ENCODE measurements at regions not wholly inside any gene's neighbourhood (a gene's known extent, or its start where the extent isn't known, plus 50 kb on each side); places are given as distances from the start of the nearest gene placed in this dataset.

- WGBS = 86% methylated on average over 4 of the region's 4 CpGs
- no peaks in the 10 kb centered on the region for H3K27me3 ChIP-seq (ENCODE audit: insufficient read depth, low read length)
- H3K9ac ChIP-seq (ENCODE audit: low read depth, low read length) = no peak overlapping the region
- H3K27ac ChIP-seq (ENCODE audit: low read depth, low read length) = no peak overlapping the region
- H3K9me3 ChIP-seq (ENCODE audit: insufficient read depth, low read depth, low read length) = no peaks in the 10 kb centered on the region
- H3K4me1 ChIP-seq (ENCODE audit: insufficient read depth, low read length) = peaks cover 14% of the 10 kb centered on the region
- no peaks in the 10 kb centered on the region for H3K36me3 ChIP-seq (ENCODE audit: insufficient read depth, low read length)
- no peak overlapping the region for H3K4me3 ChIP-seq (ENCODE audit: low read length)
Observed at GRCh38 chr20:48238781-48239180, 453.5 kb upstream of the SULF2 start.

- no peaks in the 10 kb centered on the region for H3K9me3 ChIP-seq (ENCODE audit: insufficient read depth, low read depth, low read length)
- H3K36me3 ChIP-seq (ENCODE audit: insufficient read depth, low read length) = no peaks in the 10 kb centered on the region
- no peak overlapping the region for H3K27ac ChIP-seq (ENCODE audit: low read depth, low read length)
- 72% methylated on average over 3 of the region's 4 CpGs for WGBS
- no peak overlapping the region for H3K9ac ChIP-seq (ENCODE audit: low read depth, low read length)
- no peaks in the 10 kb centered on the region for H3K27me3 ChIP-seq (ENCODE audit: insufficient read depth, low read length)
- H3K4me3 ChIP-seq (ENCODE audit: low read length) = no peak overlapping the region
- H3K4me1 ChIP-seq (ENCODE audit: insufficient read depth, low read length) = peaks cover 14% of the 10 kb centered on the region
Observed at GRCh38 chr20:48238326-48238725, 453.0 kb upstream of the SULF2 start.

GRCh38 chr20:48236000-48236970 is 451.0 kb upstream of the SULF2 start:
- Histone ChIP-seq H3K9me3 (ENCODE audit: insufficient read depth, low read depth, low read length) (no peaks in the 10 kb centered on the region), H3K4me3 (ENCODE audit: low read length) (no peak overlapping the region), H3K9ac (ENCODE audit: low read depth, low read length) (no peak overlapping the region), H3K27me3 (ENCODE audit: insufficient read depth, low read length) (no peaks in the 10 kb centered on the region), H3K36me3 (ENCODE audit: insufficient read depth, low read length) (no peaks in the 10 kb centered on the region), H3K27ac (ENCODE audit: low read depth, low read length) (no peak overlapping the region), H3K4me1 (ENCODE audit: insufficient read depth, low read length) (peaks cover 14% of the 10 kb centered on the region)
- 89% methylated on average over 10 of the region's 10 CpGs for WGBS

- Histone ChIP-seq H3K4me3 (ENCODE audit: low read length) (no peak overlapping the region), H3K27me3 (ENCODE audit: insufficient read depth, low read length) (no peaks in the 10 kb centered on the region), H3K9ac (ENCODE audit: low read depth, low read length) (no peak overlapping the region), H3K9me3 (ENCODE audit: insufficient read depth, low read depth, low read length) (no peaks in the 10 kb centered on the region), H3K27ac (ENCODE audit: low read depth, low read length) (no peak overlapping the region), H3K4me1 (ENCODE audit: insufficient read depth, low read length) (peaks cover 14% of the 10 kb centered on the region), H3K36me3 (ENCODE audit: insufficient read depth, low read length) (no peaks in the 10 kb centered on the region)
- 95% methylated on average over 6 of the region's 6 CpGs for WGBS
Observed at GRCh38 chr20:48234951-48235350, 449.7 kb upstream of the SULF2 start.

GRCh38 chr20:48231253-48231930 is 446.1 kb upstream of the SULF2 start:
- H3K9me3 ChIP-seq (ENCODE audit: insufficient read depth, low read depth, low read length) = no peaks in the 10 kb centered on the region
- WGBS = 95% methylated on average over 4 of the region's 4 CpGs
- H3K9ac ChIP-seq (ENCODE audit: low read depth, low read length) = no peak overlapping the region
- no peak overlapping the region for H3K4me3 ChIP-seq (ENCODE audit: low read length)
- no peaks in the 10 kb centered on the region for H3K27me3 ChIP-seq (ENCODE audit: insufficient read depth, low read length)
- H3K27ac ChIP-seq (ENCODE audit: low read depth, low read length) = no peak overlapping the region
- no peaks in the 10 kb centered on the region for H3K36me3 ChIP-seq (ENCODE audit: insufficient read depth, low read length)
- H3K4me1 ChIP-seq (ENCODE audit: insufficient read depth, low read length) = peaks cover 7% of the 10 kb centered on the region

- WGBS = 82% methylated on average over 5 of the region's 5 CpGs
- Histone ChIP-seq H3K27me3 (ENCODE audit: insufficient read depth, low read length) (no peaks in the 10 kb centered on the region), H3K27ac (ENCODE audit: low read depth, low read length) (no peak overlapping the region), H3K36me3 (ENCODE audit: insufficient read depth, low read length) (no peaks in the 10 kb centered on the region), H3K4me3 (ENCODE audit: low read length) (no peak overlapping the region), H3K9ac (ENCODE audit: low read depth, low read length) (no peak overlapping the region), H3K9me3 (ENCODE audit: insufficient read depth, low read depth, low read length) (no peaks in the 10 kb centered on the region), H3K4me1 (ENCODE audit: insufficient read depth, low read length) (no peaks in the 10 kb centered on the region)
Observed at GRCh38 chr20:48230216-48230615, 444.9 kb upstream of the SULF2 start.

- Histone ChIP-seq H3K36me3 (ENCODE audit: insufficient read depth, low read length) (no peaks in the 10 kb centered on the region), H3K9ac (ENCODE audit: low read depth, low read length) (no peak overlapping the region), H3K27ac (ENCODE audit: low read depth, low read length) (no peak overlapping the region), H3K4me3 (ENCODE audit: low read length) (no peak overlapping the region), H3K4me1 (ENCODE audit: insufficient read depth, low read length) (no peaks in the 10 kb centered on the region), H3K27me3 (ENCODE audit: insufficient read depth, low read length) (no peaks in the 10 kb centered on the region), H3K9me3 (ENCODE audit: insufficient read depth, low read depth, low read length) (no peaks in the 10 kb centered on the region)
- WGBS = 96% methylated on average over 5 of the region's 5 CpGs
Observed at GRCh38 chr20:48227381-48227780, 442.1 kb upstream of the SULF2 start.

GRCh38 chr20:48226642-48227041 is 441.4 kb upstream of the SULF2 start:
- Histone ChIP-seq H3K9me3 (ENCODE audit: insufficient read depth, low read depth, low read length) (no peaks in the 10 kb centered on the region), H3K27ac (ENCODE audit: low read depth, low read length) (no peak overlapping the region), H3K4me1 (ENCODE audit: insufficient read depth, low read length) (no peaks in the 10 kb centered on the region), H3K9ac (ENCODE audit: low read depth, low read length) (no peak overlapping the region), H3K4me3 (ENCODE audit: low read length) (no peak overlapping the region), H3K27me3 (ENCODE audit: insufficient read depth, low read length) (no peaks in the 10 kb centered on the region), H3K36me3 (ENCODE audit: insufficient read depth, low read length) (no peaks in the 10 kb centered on the region)
- WGBS = 93% methylated on average over 5 of the region's 5 CpGs

GRCh38 chr20:48224533-48225050 is 439.3 kb upstream of the SULF2 start:
- H3K27me3 ChIP-seq (ENCODE audit: insufficient read depth, low read length) = no peaks in the 10 kb centered on the region
- H3K27ac ChIP-seq (ENCODE audit: low read depth, low read length) = no peak overlapping the region
- no peaks in the 10 kb centered on the region for H3K4me1 ChIP-seq (ENCODE audit: insufficient read depth, low read length)
- 90% methylated on average over 5 of the region's 6 CpGs for WGBS
- no peak overlapping the region for H3K9ac ChIP-seq (ENCODE audit: low read depth, low read length)
- H3K4me3 ChIP-seq (ENCODE audit: low read length) = no peak overlapping the region
- H3K9me3 ChIP-seq (ENCODE audit: insufficient read depth, low read depth, low read length) = no peaks in the 10 kb centered on the region
- H3K36me3 ChIP-seq (ENCODE audit: insufficient read depth, low read length) = no peaks in the 10 kb centered on the region

GRCh38 chr20:48223715-48224114 is 438.4 kb upstream of the SULF2 start:
- WGBS = 94% methylated on average over 14 of the region's 14 CpGs
- H3K9ac ChIP-seq (ENCODE audit: low read depth, low read length) = no peak overlapping the region
- no peak overlapping the region for H3K27ac ChIP-seq (ENCODE audit: low read depth, low read length)
- no peaks in the 10 kb centered on the region for H3K9me3 ChIP-seq (ENCODE audit: insufficient read depth, low read depth, low read length)
- H3K4me1 ChIP-seq (ENCODE audit: insufficient read depth, low read length) = no peaks in the 10 kb centered on the region
- H3K36me3 ChIP-seq (ENCODE audit: insufficient read depth, low read length) = no peaks in the 10 kb centered on the region
- no peak overlapping the region for H3K4me3 ChIP-seq (ENCODE audit: low read length)
- H3K27me3 ChIP-seq (ENCODE audit: insufficient read depth, low read length) = no peaks in the 10 kb centered on the region

GRCh38 chr20:48222595-48223180 is 437.4 kb upstream of the SULF2 start:
- Histone ChIP-seq H3K9me3 (ENCODE audit: insufficient read depth, low read depth, low read length) (no peaks in the 10 kb centered on the region), H3K27ac (ENCODE audit: low read depth, low read length) (no peak overlapping the region), H3K4me3 (ENCODE audit: low read length) (no peak overlapping the region), H3K4me1 (ENCODE audit: insufficient read depth, low read length) (no peaks in the 10 kb centered on the region), H3K36me3 (ENCODE audit: insufficient read depth, low read length) (no peaks in the 10 kb centered on the region), H3K9ac (ENCODE audit: low read depth, low read length) (no peak overlapping the region), H3K27me3 (ENCODE audit: insufficient read depth, low read length) (no peaks in the 10 kb centered on the region)
- WGBS = 95% methylated on average over 8 of the region's 8 CpGs
